ENCODE measurements at regions not wholly inside any gene's neighbourhood (a gene's known extent, or its start where the extent isn't known, plus 50 kb on each side); places are given as distances from the start of the nearest gene placed in this dataset.

GRCh38 chr2:101623031-101623521 lies 74.4 kb upstream of the MAP4K4 start:
- no peaks in the 10 kb centered on the region for H3K27me3 ChIP-seq
- peaks cover 0 to 14% (median 0%) of the 10 kb centered on the region in 4 donors for H3K4me1 ChIP-seq
- in situ Hi-C loops (cut with MboI; ENCODE audit: low pct_ligation_motif_present in 1 of 4, low pct_unique_long_range_greater_than_20kb in 1 of 4, low sequenced_read_pairs in 3 of 4) = no loop called here
- H3K4me3 ChIP-seq = no peak overlapping the region
- H3K27ac ChIP-seq = no peak overlapping the region
- DNase-seq = no peak
- H3K36me3 ChIP-seq = no peaks in the 10 kb centered on the region
- WGBS, 2 donors (ENCODE audit: low coverage in 1 of 2) = 56 to 67% methylated on average over 5 of the region's 5 CpGs
- TF ChIP-seq EP300 (IDR thresholded peaks at IDR 0.05; ENCODE audit: low read depth) (no peak), POLR2A (IDR thresholded peaks at IDR 0.05) (no peak), POLR2AphosphoS5 (IDR thresholded peaks at IDR 0.05) (no peak), CTCF (IDR thresholded peaks at IDR 0.05) (no peak)
- H3K9me3 ChIP-seq = no peaks in the 10 kb centered on the region
- intact Hi-C loops (cut with DNase I; ENCODE audit: low total_unique reads) = no loop called here

- in situ Hi-C loops (cut with MboI; ENCODE audit: low pct_ligation_motif_present in 1 of 4, low pct_unique_long_range_greater_than_20kb in 1 of 4, low sequenced_read_pairs in 3 of 4) = no loop called here
- Histone ChIP-seq H3K4me1 (peaks cover 0 to 14% (median 0%) of the 10 kb centered on the region in 4 donors), H3K4me3 (no peak overlapping the region), H3K36me3 (no peaks in the 10 kb centered on the region), H3K27ac (no peak overlapping the region), H3K9me3 (no peaks in the 10 kb centered on the region), H3K27me3 (no peaks in the 10 kb centered on the region)
- WGBS, 2 donors (ENCODE audit: low coverage in 1 of 2) = 57 to 63% methylated on average over 3 to 16 of the region's 16 CpGs
- DNase-seq = no peak
- intact Hi-C loops (cut with DNase I; ENCODE audit: low total_unique reads) = no loop called here
- TF ChIP-seq POLR2AphosphoS5 (IDR thresholded peaks at IDR 0.05) = no peak
- TF ChIP-seq POLR2A (IDR thresholded peaks at IDR 0.05) = no peak
- TF ChIP-seq EP300 (IDR thresholded peaks at IDR 0.05; ENCODE audit: low read depth) = no peak
- TF ChIP-seq CTCF (IDR thresholded peaks at IDR 0.05) = no peak
Observed at GRCh38 chr2:101622210-101623030, 75.1 kb upstream of the MAP4K4 start.

- in situ Hi-C loops (cut with MboI; ENCODE audit: low pct_ligation_motif_present in 1 of 4, low pct_unique_long_range_greater_than_20kb in 1 of 4, low sequenced_read_pairs in 3 of 4) = no loop called here
- no peak overlapping the region for H3K4me3 ChIP-seq
- no peaks in the 10 kb centered on the region for H3K27me3 ChIP-seq
Observed at GRCh38 chr2:101619191-101619591, 78.3 kb upstream of the MAP4K4 start.

More at GRCh38 chr2:101619191-101619591, 78.3 kb upstream of the MAP4K4 start:
- H3K36me3 ChIP-seq = no peaks in the 10 kb centered on the region
- H3K4me1 ChIP-seq = peaks cover 0 to 14% (median 0%) of the 10 kb centered on the region in 4 donors
- no peak overlapping the region for H3K27ac ChIP-seq
- no peak for TF ChIP-seq POLR2A (IDR thresholded peaks at IDR 0.05)
- TF ChIP-seq EP300 (IDR thresholded peaks at IDR 0.05; ENCODE audit: low read depth) = no peak
- no peak for TF ChIP-seq POLR2AphosphoS5 (IDR thresholded peaks at IDR 0.05)
- TF ChIP-seq CTCF (IDR thresholded peaks at IDR 0.05) = no peak
- peak; percentile 28 for DNase-seq
- intact Hi-C loops (cut with DNase I; ENCODE audit: low total_unique reads) = no loop called here
- 14 to 35% methylated on average over 3 to 10 of the region's 10 CpGs for WGBS, 2 donors (ENCODE audit: low coverage in 1 of 2)
- H3K9me3 ChIP-seq = no peaks in the 10 kb centered on the region

All from transverse colon (tissue), 4 donors.